Caco-2 (cell line): ENCODE measurements at regions not wholly inside any gene's neighbourhood (a gene's known extent, or its start where the extent isn't known, plus 50 kb on each side); places are given as distances from the start of the nearest gene placed in this dataset.

Experiments
- BruUV-seq: library from RNA; stranded (reverse); fragments of 400-500 nt; replicated peaks from 2 replicates; lab custom pipeline; 2021; lab: Mats Ljungman, UMichigan
- CTCF ChIA-PET: fragments of 300-600 bp; sonication (Branson Sonifier 250); formaldehyde crosslinking; loops from one replicate; lab custom pipeline; 2022; ENCODE audit warnings: antibody characterized with exemption; lab: Charles Lee
- POLR2A ChIA-PET: fragments of 300-600 bp; sonication (Branson Sonifier 250); formaldehyde crosslinking; loops from one replicate; lab custom pipeline; 2022; ENCODE audit warnings: antibody characterized with exemption; lab: Charles Lee
- DNase-seq, 2 experiments: peaks; one replicate each; pipeline versions ENCODE4 v3.0.0 to v3.0.0-alpha.2; 2020 to 2022
- H3K27me3 ChIP-seq: replicated peaks from 2 replicates; pipeline ENCODE4 v1.6.0; 2011; ENCODE audit warnings: low read length; ENCODE audit not compliant: control insufficient read depth, insufficient read depth
- H3K36me3 ChIP-seq: 2 replicates; pipeline ENCODE4 v1.5.1; 2011; ENCODE audit warnings: low read length; ENCODE audit not compliant: control insufficient read depth, insufficient read depth
- H3K4me1 ChIP-seq: fragments of 250-450 bp; sonication (Bioruptor Pico); 2 replicates; pipeline ENCODE4 v1.5.1; 2020; ENCODE audit warnings: mild to moderate bottlenecking
- H3K4me3 ChIP-seq: 2 replicates; pipeline ENCODE4 v1.5.1; 2011; ENCODE audit warnings: low read depth, mild to moderate bottlenecking, control low read depth, low read length
- H3K9me3 ChIP-seq: fragments of 250-450 bp; sonication (Bioruptor Pico); 2 replicates; pipeline ENCODE4 v1.5.1; 2020; ENCODE audit warnings: mild to moderate bottlenecking, moderate library complexity
- H3K27ac Mint-ChIP-seq: one replicate; pipeline ENCODE4 v1.8.0; 2022; ENCODE audit warnings: mixed read lengths; ENCODE audit not compliant: unreplicated experiment
- H3K27me3 Mint-ChIP-seq: one replicate; pipeline ENCODE4 v1.8.0; 2022; ENCODE audit warnings: mixed read lengths; ENCODE audit not compliant: insufficient read depth, unreplicated experiment
- H3K36me3 Mint-ChIP-seq: one replicate; pipeline ENCODE4 v1.8.0; 2022; ENCODE audit warnings: mild to moderate bottlenecking, mixed read lengths; ENCODE audit not compliant: insufficient read depth, unreplicated experiment
- H3K4me1 Mint-ChIP-seq: one replicate; pipeline ENCODE4 v1.8.0; 2022; ENCODE audit warnings: low read depth, mixed read lengths; ENCODE audit not compliant: unreplicated experiment
- H3K4me3 Mint-ChIP-seq: one replicate; pipeline ENCODE4 v1.8.0; 2022; ENCODE audit warnings: mild to moderate bottlenecking, moderate library complexity, mixed read lengths; ENCODE audit not compliant: unreplicated experiment
- H3K9me3 Mint-ChIP-seq: one replicate; pipeline ENCODE4 v1.8.0; 2022; ENCODE audit warnings: mixed read lengths; ENCODE audit not compliant: unreplicated experiment
- intact Hi-C: fragments of 100-400 bp; cut with micrococcal nuclease; formaldehyde crosslinking; loops from one replicate; pipeline ENCODE4 v1.10.0; 2022; ENCODE audit not compliant: unreplicated experiment
- TF ChIP-seq, protein P1 (sequence below), 2 experiments: fragments of 200-600 bp in 1 of 2; IDR thresholded peaks; 1 replicate in 1 of 2; 2 replicates in 1 of 2; pipeline versions ENCODE4 v1.5.1 to v1.8.0; 2011 to 2022; ENCODE audit warnings: antibody characterized with exemption in 1 of 2, control low read depth in 1 of 2, inconsistent platforms in 1 of 2, low read depth in 1 of 2, low read length in 1 of 2, mild to moderate bottlenecking in 1 of 2, moderate library complexity in 1 of 2; ENCODE audit not compliant: insufficient read depth in 1 of 2, severe bottlenecking in 1 of 2, unreplicated experiment in 1 of 2

DNA sequence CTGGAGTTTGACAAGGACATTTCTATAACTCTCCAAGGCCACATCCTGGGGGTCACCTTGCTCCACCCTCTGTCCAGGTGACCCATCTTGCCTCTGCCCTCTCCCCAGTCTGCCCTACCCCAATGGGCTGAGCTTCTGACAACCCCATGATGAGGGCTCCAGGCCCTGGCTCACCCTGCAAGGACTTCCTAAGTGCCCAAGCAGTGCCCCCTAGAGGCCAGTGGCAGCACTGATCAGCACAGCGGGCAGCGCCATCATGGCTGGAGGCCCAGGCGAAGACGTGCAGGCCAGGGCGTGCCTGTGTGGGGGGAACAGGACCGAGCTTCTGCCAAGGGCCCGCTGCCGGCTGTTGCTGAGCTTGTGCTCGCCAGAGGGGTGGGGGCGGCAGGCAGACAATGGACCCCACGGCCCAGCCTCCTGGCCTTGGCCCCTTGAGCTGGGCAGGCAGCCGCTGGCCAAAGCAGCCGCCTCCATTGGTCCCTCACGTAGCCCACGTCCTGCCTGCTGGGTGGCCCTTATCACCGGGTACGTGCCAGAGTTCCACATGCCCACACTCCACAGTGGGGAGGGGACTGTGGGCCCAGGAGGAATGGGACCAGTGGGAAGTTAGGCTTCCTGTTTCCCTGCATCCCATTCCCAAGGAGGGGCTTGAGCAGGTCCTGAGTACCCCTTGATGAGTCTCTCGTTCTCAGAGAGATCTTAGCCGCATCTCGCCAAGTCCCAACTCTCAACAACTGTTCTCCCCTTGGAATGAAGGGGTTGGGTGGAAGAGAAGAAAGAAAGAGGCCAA is 64.3 kb downstream of the MRPL14 start:
- H3K9me3 ChIP-seq = no peaks in the 10 kb centered on the region

DNA sequence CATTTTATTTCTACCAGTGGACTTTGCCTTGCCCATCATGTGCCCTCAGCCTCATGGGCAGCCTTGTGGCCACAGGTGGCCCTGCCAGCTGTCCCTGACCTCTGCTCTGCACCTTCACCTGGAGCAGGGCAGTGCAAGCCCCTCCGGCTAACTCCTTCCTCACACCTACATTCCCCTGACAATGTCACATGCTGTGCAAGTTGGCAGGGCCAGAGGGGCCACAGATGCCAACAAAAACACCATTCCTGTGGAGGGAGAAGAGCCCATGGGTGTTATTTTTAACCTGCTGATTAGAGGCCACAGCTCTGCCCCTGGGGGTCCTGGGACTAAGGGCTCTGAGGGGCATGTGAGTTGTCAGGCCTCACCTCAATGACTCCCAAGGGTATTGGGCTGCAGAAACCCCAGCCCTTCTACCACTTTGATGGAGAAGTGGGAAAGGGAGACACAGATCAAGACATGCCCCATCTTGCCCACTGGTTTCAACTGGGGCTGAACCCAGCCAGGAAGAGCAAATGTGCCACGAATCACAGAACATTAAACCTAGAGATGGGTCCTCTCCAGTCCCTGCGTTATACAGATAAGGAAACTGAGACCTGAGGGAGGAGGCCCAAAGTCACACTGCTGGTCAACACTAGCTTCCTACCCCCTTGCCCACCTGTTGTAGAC is 65.0 kb downstream of the MRPL14 start:
- Mint-ChIP-seq H3K27me3 (no peaks in the 10 kb centered on the region), H3K4me3 (no peak overlapping the region), H3K4me1 (no peaks in the 10 kb centered on the region), H3K27ac (no peak overlapping the region), H3K36me3 (no peaks in the 10 kb centered on the region), H3K9me3 (no peaks in the 10 kb centered on the region)
- TF ChIP-seq, protein P1, sequence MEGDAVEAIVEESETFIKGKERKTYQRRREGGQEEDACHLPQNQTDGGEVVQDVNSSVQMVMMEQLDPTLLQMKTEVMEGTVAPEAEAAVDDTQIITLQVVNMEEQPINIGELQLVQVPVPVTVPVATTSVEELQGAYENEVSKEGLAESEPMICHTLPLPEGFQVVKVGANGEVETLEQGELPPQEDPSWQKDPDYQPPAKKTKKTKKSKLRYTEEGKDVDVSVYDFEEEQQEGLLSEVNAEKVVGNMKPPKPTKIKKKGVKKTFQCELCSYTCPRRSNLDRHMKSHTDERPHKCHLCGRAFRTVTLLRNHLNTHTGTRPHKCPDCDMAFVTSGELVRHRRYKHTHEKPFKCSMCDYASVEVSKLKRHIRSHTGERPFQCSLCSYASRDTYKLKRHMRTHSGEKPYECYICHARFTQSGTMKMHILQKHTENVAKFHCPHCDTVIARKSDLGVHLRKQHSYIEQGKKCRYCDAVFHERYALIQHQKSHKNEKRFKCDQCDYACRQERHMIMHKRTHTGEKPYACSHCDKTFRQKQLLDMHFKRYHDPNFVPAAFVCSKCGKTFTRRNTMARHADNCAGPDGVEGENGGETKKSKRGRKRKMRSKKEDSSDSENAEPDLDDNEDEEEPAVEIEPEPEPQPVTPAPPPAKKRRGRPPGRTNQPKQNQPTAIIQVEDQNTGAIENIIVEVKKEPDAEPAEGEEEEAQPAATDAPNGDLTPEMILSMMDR (IDR thresholded peaks at IDR 0.05; ENCODE audit: insufficient read depth in 1 of 2, low read depth in 1 of 2, low read length in 1 of 2, severe bottlenecking in 1 of 2, unreplicated experiment in 1 of 2) = no peak
- H3K36me3 ChIP-seq = no peaks in the 10 kb centered on the region
- no peak for DNase-seq
- H3K4me1 ChIP-seq = no peaks in the 10 kb centered on the region
- intact Hi-C loops = no loop called here
- no peaks in the 10 kb centered on the region for H3K27me3 ChIP-seq
- POLR2A ChIA-PET = no interaction called here
- no peak overlapping the region for H3K4me3 ChIP-seq
- CTCF ChIA-PET = interaction anchor here (0.8 kb wide), 1 partner anchor 135 kb away, joined by 4 read pairs; no protein-coding TSS in a partner anchor
- no peaks in the 10 kb centered on the region for H3K9me3 ChIP-seq
- no TSS peak for BruUV-seq

More for the DNA sequence above, 64.3 kb downstream of the MRPL14 start:
- no TSS peak for BruUV-seq
- H3K36me3 Mint-ChIP-seq = no peaks in the 10 kb centered on the region
- DNase-seq = no peak
- no peaks in the 10 kb centered on the region for H3K9me3 Mint-ChIP-seq
- Histone ChIP-seq H3K4me3 (no peak overlapping the region), H3K4me1 (no peaks in the 10 kb centered on the region), H3K36me3 (no peaks in the 10 kb centered on the region), H3K27me3 (no peaks in the 10 kb centered on the region)
- POLR2A ChIA-PET = no interaction called here
- H3K27me3 Mint-ChIP-seq = no peaks in the 10 kb centered on the region
- H3K4me3 Mint-ChIP-seq = no peak overlapping the region
- CTCF ChIA-PET = interaction anchor here (0.8 to 0.9 kb wide), 2 partner anchors 136 to 207 kb away, joined by 4 read pairs; no protein-coding TSS in a partner anchor
- no peak overlapping the region for H3K27ac Mint-ChIP-seq
- intact Hi-C loops = no loop called here
- TF ChIP-seq, protein P1 (IDR thresholded peaks at IDR 0.05; ENCODE audit: insufficient read depth in 1 of 2, low read depth in 1 of 2, low read length in 1 of 2, severe bottlenecking in 1 of 2, unreplicated experiment in 1 of 2) = peak; percentile 19 to 35
- H3K4me1 Mint-ChIP-seq = no peaks in the 10 kb centered on the region

DNA sequence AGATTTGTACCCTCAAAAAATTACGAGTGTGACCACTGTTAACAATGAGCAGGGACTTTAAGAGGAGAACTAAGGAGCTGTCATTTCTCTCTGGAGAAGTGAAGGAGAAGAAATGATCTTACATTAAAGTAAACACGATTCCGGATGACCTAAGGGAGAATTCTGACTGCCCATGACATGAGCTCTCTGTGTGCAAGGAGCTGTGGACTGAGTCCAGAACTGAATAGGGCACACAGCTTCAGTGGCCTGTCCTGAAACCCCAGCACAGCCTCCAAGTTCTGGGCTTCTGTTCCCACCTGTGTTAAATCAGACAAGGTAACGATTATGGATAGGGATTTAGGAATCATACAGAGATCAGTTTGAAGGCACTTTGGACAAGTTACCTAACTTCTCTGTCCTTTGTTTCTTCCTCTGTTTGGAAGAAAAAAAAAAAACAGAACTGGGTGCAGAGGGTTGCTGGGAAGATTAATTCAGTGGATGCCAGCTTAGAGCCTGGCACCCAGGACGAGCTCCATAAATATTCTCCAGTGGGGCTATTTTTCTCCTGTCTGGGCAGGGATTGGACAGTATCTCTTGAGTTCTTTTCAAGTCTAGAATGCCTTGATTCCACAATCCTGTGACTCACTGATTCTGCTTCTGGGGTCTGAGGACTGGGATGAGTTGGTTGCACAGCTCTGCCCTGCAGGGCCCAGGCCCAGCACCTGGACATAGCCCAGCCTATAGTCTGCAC is 65.7 kb downstream of the MRPL14 start:
- H3K9me3 Mint-ChIP-seq = no peaks in the 10 kb centered on the region
- Histone ChIP-seq H3K36me3 (no peaks in the 10 kb centered on the region), H3K4me1 (no peaks in the 10 kb centered on the region), H3K27me3 (no peaks in the 10 kb centered on the region), H3K9me3 (no peaks in the 10 kb centered on the region), H3K4me3 (no peak overlapping the region)
- no peak overlapping the region for H3K27ac Mint-ChIP-seq
- CTCF ChIA-PET = no interaction called here
- no peaks in the 10 kb centered on the region for H3K4me1 Mint-ChIP-seq
- intact Hi-C loops = no loop called here
- no peak for DNase-seq
- H3K4me3 Mint-ChIP-seq = no peak overlapping the region
- no TSS peak for BruUV-seq
- no peaks in the 10 kb centered on the region for H3K36me3 Mint-ChIP-seq
- TF ChIP-seq, protein P1 (IDR thresholded peaks at IDR 0.05; ENCODE audit: insufficient read depth in 1 of 2, low read depth in 1 of 2, low read length in 1 of 2, severe bottlenecking in 1 of 2, unreplicated experiment in 1 of 2) = no peak
- H3K27me3 Mint-ChIP-seq = no peaks in the 10 kb centered on the region
- POLR2A ChIA-PET = no interaction called here
